ENCODE measurements at regions not wholly inside any gene's neighbourhood (a gene's known extent, or its start where the extent isn't known, plus 50 kb on each side); places are given as distances from the start of the nearest gene placed in this dataset.
"Not testable (repeated sequence)": the region's sequence is repeated elsewhere in the genome, so short reads cannot be mapped to it uniquely, and the experiment has no call there.

GRCh38 chrX:104469771-104470170 lies 96.2 kb upstream of the IL1RAPL2 start:
- Mint-ChIP-seq H3K36me3 (no peaks in the 10 kb centered on the region), H3K27me3 (no peaks in the 10 kb centered on the region), H3K9me3 (no peaks in the 10 kb centered on the region), H3K27ac (no peak overlapping the region), H3K4me3 (no peak overlapping the region), H3K4me1 (ENCODE audit: unreplicated experiment) (no peaks in the 10 kb centered on the region)
- no peak for DNase-seq (ENCODE audit: extremely low spot score, unreplicated experiment)
- no peak for TF ChIP-seq CTCF (conservative IDR thresholded peaks at IDR 0.05)

GRCh38 chrX:104459796-104460195 lies 106.2 kb upstream of the IL1RAPL2 start:
- H3K27ac Mint-ChIP-seq, result no peak overlapping the region

GRCh38 chrX:104457130-104457529 lies 108.9 kb upstream of the IL1RAPL2 start:
- H3K4me1 Mint-ChIP-seq (ENCODE audit: unreplicated experiment); DNase-seq (ENCODE audit: extremely low spot score, unreplicated experiment); H3K27ac Mint-ChIP-seq; H3K9me3 Mint-ChIP-seq; H3K36me3 Mint-ChIP-seq; H3K4me3 Mint-ChIP-seq; H3K27me3 Mint-ChIP-seq: not testable (repeated sequence)

More at GRCh38 chrX:104459796-104460195, 106.2 kb upstream of the IL1RAPL2 start:
- Mint-ChIP-seq H3K27me3 (no peaks in the 10 kb centered on the region), H3K4me1 (ENCODE audit: unreplicated experiment) (no peaks in the 10 kb centered on the region), H3K36me3 (no peaks in the 10 kb centered on the region), H3K9me3 (peaks cover 9% of the 10 kb centered on the region), H3K4me3 (no peak overlapping the region)
- TF ChIP-seq CTCF (conservative IDR thresholded peaks at IDR 0.05), result no peak
- DNase-seq (ENCODE audit: extremely low spot score, unreplicated experiment), result no peak

- Mint-ChIP-seq H3K4me3 (no peak overlapping the region), H3K27ac (no peak overlapping the region), H3K4me1 (ENCODE audit: unreplicated experiment) (no peaks in the 10 kb centered on the region), H3K36me3 (no peaks in the 10 kb centered on the region), H3K9me3 (no peaks in the 10 kb centered on the region), H3K27me3 (no peaks in the 10 kb centered on the region)
- no peak for TF ChIP-seq CTCF (conservative IDR thresholded peaks at IDR 0.05)
- no peak for DNase-seq (ENCODE audit: extremely low spot score, unreplicated experiment)
Measured at GRCh38 chrX:104450316-104450715, 115.7 kb upstream of the IL1RAPL2 start.

GRCh38 chrX:104445591-104445990 lies 120.4 kb upstream of the IL1RAPL2 start:
- no peak for DNase-seq (ENCODE audit: extremely low spot score, unreplicated experiment)
- no peaks in the 10 kb centered on the region for H3K27me3 Mint-ChIP-seq
- TF ChIP-seq CTCF (conservative IDR thresholded peaks at IDR 0.05), result no peak
- no peaks in the 10 kb centered on the region for H3K4me1 Mint-ChIP-seq (ENCODE audit: unreplicated experiment)
- H3K27ac Mint-ChIP-seq, result no peak overlapping the region
- H3K9me3 Mint-ChIP-seq, result peaks cover 4% of the 10 kb centered on the region
- no peaks in the 10 kb centered on the region for H3K36me3 Mint-ChIP-seq
- no peak overlapping the region for H3K4me3 Mint-ChIP-seq

- no peaks in the 10 kb centered on the region for H3K27me3 Mint-ChIP-seq
- DNase-seq (ENCODE audit: extremely low spot score, unreplicated experiment), result no peak
- H3K4me3 Mint-ChIP-seq, result no peak overlapping the region
- H3K36me3 Mint-ChIP-seq, result no peaks in the 10 kb centered on the region
- H3K27ac Mint-ChIP-seq, result no peak overlapping the region
- no peak for TF ChIP-seq CTCF (conservative IDR thresholded peaks at IDR 0.05)
- no peaks in the 10 kb centered on the region for H3K9me3 Mint-ChIP-seq
- H3K4me1 Mint-ChIP-seq (ENCODE audit: unreplicated experiment), result peaks cover 15% of the 10 kb centered on the region
Measured at GRCh38 chrX:104435249-104435648, 130.8 kb upstream of the IL1RAPL2 start.

Data from type B pancreatic cell (in vitro differentiated cells).